Uterus (tissue), 2 donors: ENCODE measurements at regions not wholly inside any gene's neighbourhood (a gene's known extent, or its start where the extent isn't known, plus 50 kb on each side); places are given as distances from the start of the nearest gene placed in this dataset.

ENCODE experiments used
- POLR2A ChIP-seq, 2 donors: fragments of 450-650 bp; IDR thresholded peaks; one replicate each; pipeline ENCODE4 v1.6.1; 2016; ENCODE audit warnings: antibody characterized with exemption in 2 of 2, mild to moderate bottlenecking in 1 of 2, moderate library complexity in 1 of 2
- TF ChIP-seq, protein P1 (sequence below), 4 experiments: fragments of 200-600 bp in 2 of 4; fragments of 450-650 bp in 2 of 4; sonication (generic) in 2 of 4; IDR thresholded peaks; one replicate each; pipeline ENCODE4 v1.5.1; 2016 to 2019; ENCODE audit warnings: antibody characterized with exemption in 4 of 4, mild to moderate bottlenecking in 2 of 4, moderate library complexity in 1 of 4

DNA sequence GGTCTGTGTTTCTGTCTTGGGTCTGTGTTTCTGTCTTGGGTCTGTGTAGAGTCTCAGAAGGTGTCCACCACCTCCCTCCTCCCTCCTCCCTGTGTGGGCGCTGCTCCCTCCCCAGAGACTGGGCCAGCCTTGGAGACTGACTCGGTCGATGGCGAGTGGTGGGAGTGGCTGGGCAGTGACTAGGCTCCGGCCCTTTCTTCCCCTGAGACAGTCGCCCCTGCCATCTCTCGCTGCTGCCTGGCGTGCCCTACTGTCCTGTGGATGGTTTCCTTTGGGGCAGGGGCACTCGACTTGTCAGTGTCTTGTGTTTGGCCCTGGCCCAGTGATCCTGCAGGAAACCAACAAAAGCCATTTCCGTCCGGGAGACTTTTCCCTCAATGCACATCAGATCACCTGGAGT, 215.8 kb downstream of the NDUFA10 start:
- TF ChIP-seq, protein P1, sequence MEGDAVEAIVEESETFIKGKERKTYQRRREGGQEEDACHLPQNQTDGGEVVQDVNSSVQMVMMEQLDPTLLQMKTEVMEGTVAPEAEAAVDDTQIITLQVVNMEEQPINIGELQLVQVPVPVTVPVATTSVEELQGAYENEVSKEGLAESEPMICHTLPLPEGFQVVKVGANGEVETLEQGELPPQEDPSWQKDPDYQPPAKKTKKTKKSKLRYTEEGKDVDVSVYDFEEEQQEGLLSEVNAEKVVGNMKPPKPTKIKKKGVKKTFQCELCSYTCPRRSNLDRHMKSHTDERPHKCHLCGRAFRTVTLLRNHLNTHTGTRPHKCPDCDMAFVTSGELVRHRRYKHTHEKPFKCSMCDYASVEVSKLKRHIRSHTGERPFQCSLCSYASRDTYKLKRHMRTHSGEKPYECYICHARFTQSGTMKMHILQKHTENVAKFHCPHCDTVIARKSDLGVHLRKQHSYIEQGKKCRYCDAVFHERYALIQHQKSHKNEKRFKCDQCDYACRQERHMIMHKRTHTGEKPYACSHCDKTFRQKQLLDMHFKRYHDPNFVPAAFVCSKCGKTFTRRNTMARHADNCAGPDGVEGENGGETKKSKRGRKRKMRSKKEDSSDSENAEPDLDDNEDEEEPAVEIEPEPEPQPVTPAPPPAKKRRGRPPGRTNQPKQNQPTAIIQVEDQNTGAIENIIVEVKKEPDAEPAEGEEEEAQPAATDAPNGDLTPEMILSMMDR (IDR thresholded peaks at IDR 0.05) = no peak
- no peak for TF ChIP-seq POLR2A (IDR thresholded peaks at IDR 0.05)
